ENCODE measurements at regions not wholly inside any gene's neighbourhood (a gene's known extent, or its start where the extent isn't known, plus 50 kb on each side); places are given as distances from the start of the nearest gene placed in this dataset.

DNA sequence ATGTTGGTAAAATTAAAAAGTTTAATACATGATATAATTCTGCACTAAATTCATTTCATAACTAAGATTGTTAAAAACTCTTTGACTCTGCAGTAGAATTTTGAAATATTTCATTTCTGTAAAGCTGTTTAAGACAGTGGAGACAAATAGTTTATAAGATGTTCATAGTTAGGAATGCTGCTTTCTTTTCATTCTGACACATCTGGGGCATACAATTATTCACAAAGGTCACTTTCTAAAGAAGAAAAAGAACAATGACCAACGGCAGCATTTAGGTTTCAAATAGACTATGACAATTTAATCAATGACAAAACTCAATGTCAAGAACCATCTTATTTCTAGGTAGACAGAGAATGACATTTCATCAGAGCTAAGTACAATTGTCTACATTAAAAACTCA lies 1422.1 kb downstream of the PCDH9 start:
- POLR2A ChIA-PET (ENCODE audit: unreplicated experiment) = no interaction called here
- H2AK9ac ChIP-seq (replicated peaks; ENCODE audit: low read depth, low read length, poor library complexity) = no peak overlapping the region
- no peak overlapping the region for H4K5ac ChIP-seq (ENCODE audit: low read depth, low read length)
- dilution Hi-C loops (cut with HindIII; ENCODE audit: low sequenced_read_pairs, unreplicated experiment) (no loop called here), intact Hi-C loops (cut with micrococcal nuclease) (no loop called here), in situ Hi-C loops (cut with MboI; ENCODE audit: low sequenced_read_pairs) (no loop called here)
- H2BK5ac ChIP-seq (ENCODE audit: low read depth, low read length, poor library complexity, severe bottlenecking) = peak overlapping the region; percentile 50
- no peak overlapping the region for H3K4me3 ChIP-seq (ENCODE audit: insufficient read depth, low read depth, low read length)
- no peaks in the 10 kb centered on the region for H3K4me1 ChIP-seq (ENCODE audit: control insufficient read depth, insufficient read depth, low read length)
- H2BK15ac ChIP-seq (ENCODE audit: low read depth, low read length) = no peak overlapping the region
- H3K36me3 ChIP-seq (ENCODE audit: control insufficient read depth, insufficient read depth, low read length) = no peaks in the 10 kb centered on the region
- H3K4ac ChIP-seq (ENCODE audit: low read depth, low read length) = no peak overlapping the region
- no peaks in the 10 kb centered on the region for H4K20me1 ChIP-seq (ENCODE audit: insufficient read depth, low read length)
- no peak overlapping the region for H2AK5ac ChIP-seq (ENCODE audit: low read depth, low read length)
- H3K23ac ChIP-seq (ENCODE audit: low read depth, low read length) = no peak overlapping the region
- CTCF ChIA-PET = no interaction called here
- WGBS, 2 experiments (ENCODE audit: extremely low coverage in 2 of 2, insufficient read length in 1 of 2) = no CpG with 5 or more reads among the region's 1 CpG
- BruUV-seq (replicated peaks) = no TSS peak
- no peaks in the 10 kb centered on the region for H3K27me3 ChIP-seq (ENCODE audit: control insufficient read depth, insufficient read depth, low read length)
- H3K4me2 ChIP-seq (ENCODE audit: low read depth, low read length) = no peak overlapping the region
- no peak overlapping the region for H2BK20ac ChIP-seq (ENCODE audit: low read depth, low read length)
- no peak overlapping the region for H3K14ac ChIP-seq (replicated peaks; ENCODE audit: low read depth, low read length)
- no peaks in the 10 kb centered on the region for H3K9me3 ChIP-seq (ENCODE audit: control insufficient read depth, insufficient read depth, low read length)
- ATAC-seq (ENCODE audit: low read depth) (peak; percentile 29; the same call in 1 of the 2 replicates), DNase-seq (peak; percentile 49)
- no peak overlapping the region for H2BK120ac ChIP-seq (ENCODE audit: low read depth, low read length)
- no peaks in the 10 kb centered on the region for H3K79me1 ChIP-seq (ENCODE audit: low read depth in 1 of 2, low read length in 2 of 2)
- peak; percentile 17; the same call in 1 of the 2 replicates for TF ChIP-seq FOS (IDR thresholded peaks at IDR 0.05; ENCODE audit: low read depth, low read length)
- TF ChIP-seq, protein P1, sequence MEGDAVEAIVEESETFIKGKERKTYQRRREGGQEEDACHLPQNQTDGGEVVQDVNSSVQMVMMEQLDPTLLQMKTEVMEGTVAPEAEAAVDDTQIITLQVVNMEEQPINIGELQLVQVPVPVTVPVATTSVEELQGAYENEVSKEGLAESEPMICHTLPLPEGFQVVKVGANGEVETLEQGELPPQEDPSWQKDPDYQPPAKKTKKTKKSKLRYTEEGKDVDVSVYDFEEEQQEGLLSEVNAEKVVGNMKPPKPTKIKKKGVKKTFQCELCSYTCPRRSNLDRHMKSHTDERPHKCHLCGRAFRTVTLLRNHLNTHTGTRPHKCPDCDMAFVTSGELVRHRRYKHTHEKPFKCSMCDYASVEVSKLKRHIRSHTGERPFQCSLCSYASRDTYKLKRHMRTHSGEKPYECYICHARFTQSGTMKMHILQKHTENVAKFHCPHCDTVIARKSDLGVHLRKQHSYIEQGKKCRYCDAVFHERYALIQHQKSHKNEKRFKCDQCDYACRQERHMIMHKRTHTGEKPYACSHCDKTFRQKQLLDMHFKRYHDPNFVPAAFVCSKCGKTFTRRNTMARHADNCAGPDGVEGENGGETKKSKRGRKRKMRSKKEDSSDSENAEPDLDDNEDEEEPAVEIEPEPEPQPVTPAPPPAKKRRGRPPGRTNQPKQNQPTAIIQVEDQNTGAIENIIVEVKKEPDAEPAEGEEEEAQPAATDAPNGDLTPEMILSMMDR (conservative IDR thresholded peaks at IDR 0.05; ENCODE audit: low read depth, low read length) = no peak
- no peak overlapping the region for H4K91ac ChIP-seq (ENCODE audit: insufficient read depth, low read depth, low read length)
- no peak overlapping the region for H3K56ac ChIP-seq (ENCODE audit: extremely low read depth, insufficient read depth, low read length)
- no peak overlapping the region for H3K18ac ChIP-seq (ENCODE audit: low read depth, low read length)
- no peak overlapping the region for H2AFZ ChIP-seq (replicated peaks; ENCODE audit: low read length, poor library complexity)
- no peak overlapping the region for H4K8ac ChIP-seq (ENCODE audit: low read depth in 2 of 2, low read length in 2 of 2)
- no peak overlapping the region for H3K27ac ChIP-seq (ENCODE audit: insufficient read depth, low read length)
- H3K9ac ChIP-seq (ENCODE audit: low read depth, low read length) = no peak overlapping the region
- H3K9me1 ChIP-seq (ENCODE audit: insufficient read depth, low read length) = no peaks in the 10 kb centered on the region
